ENCODE measurements at regions not wholly inside any gene's neighbourhood (a gene's known extent, or its start where the extent isn't known, plus 50 kb on each side); places are given as distances from the start of the nearest gene placed in this dataset.

GRCh38 chr3:127043041-127043641 lies 60.2 kb downstream of the PLXNA1 start:
- 70% methylated on average over 13 of the region's 17 CpGs for WGBS (ENCODE audit: missing lambda C conversion rate)
- no peak for FAIRE-seq
- ChIA-PET CTCF (no interaction called here), POLR2A (no interaction called here)
- TF ChIP-seq E2F6 (IDR thresholded peaks at IDR 0.05; ENCODE audit: borderline replicate concordance, low read depth) (no peak), ZSCAN20 (CRISPR knock-in tag; IDR thresholded peaks at IDR 0.05) (no peak), NR3C1 (IDR thresholded peaks at IDR 0.05) (no peak), CEBPB (IDR thresholded peaks at IDR 0.05) (no peak), CBX2 (IDR thresholded peaks at IDR 0.05; ENCODE audit: borderline replicate concordance, low read depth) (no peak), RCOR1 (IDR thresholded peaks at IDR 0.05; ENCODE audit: low read depth, low read length) (no peak), CTCF (IDR thresholded peaks at IDR 0.05) (no peak), HEYL (CRISPR knock-in tag; IDR thresholded peaks at IDR 0.05) (no peak), USF2 (IDR thresholded peaks at IDR 0.05) (no peak), SMC3 (IDR thresholded peaks at IDR 0.05) (no peak), EHF (CRISPR knock-in tag; IDR thresholded peaks at IDR 0.05) (no peak), ESRRA (IDR thresholded peaks at IDR 0.05; ENCODE audit: borderline replicate concordance, low read length) (no peak)
- TF ChIP-seq, protein P1, sequence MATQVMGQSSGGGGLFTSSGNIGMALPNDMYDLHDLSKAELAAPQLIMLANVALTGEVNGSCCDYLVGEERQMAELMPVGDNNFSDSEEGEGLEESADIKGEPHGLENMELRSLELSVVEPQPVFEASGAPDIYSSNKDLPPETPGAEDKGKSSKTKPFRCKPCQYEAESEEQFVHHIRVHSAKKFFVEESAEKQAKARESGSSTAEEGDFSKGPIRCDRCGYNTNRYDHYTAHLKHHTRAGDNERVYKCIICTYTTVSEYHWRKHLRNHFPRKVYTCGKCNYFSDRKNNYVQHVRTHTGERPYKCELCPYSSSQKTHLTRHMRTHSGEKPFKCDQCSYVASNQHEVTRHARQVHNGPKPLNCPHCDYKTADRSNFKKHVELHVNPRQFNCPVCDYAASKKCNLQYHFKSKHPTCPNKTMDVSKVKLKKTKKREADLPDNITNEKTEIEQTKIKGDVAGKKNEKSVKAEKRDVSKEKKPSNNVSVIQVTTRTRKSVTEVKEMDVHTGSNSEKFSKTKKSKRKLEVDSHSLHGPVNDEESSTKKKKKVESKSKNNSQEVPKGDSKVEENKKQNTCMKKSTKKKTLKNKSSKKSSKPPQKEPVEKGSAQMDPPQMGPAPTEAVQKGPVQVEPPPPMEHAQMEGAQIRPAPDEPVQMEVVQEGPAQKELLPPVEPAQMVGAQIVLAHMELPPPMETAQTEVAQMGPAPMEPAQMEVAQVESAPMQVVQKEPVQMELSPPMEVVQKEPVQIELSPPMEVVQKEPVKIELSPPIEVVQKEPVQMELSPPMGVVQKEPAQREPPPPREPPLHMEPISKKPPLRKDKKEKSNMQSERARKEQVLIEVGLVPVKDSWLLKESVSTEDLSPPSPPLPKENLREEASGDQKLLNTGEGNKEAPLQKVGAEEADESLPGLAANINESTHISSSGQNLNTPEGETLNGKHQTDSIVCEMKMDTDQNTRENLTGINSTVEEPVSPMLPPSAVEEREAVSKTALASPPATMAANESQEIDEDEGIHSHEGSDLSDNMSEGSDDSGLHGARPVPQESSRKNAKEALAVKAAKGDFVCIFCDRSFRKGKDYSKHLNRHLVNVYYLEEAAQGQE (IDR thresholded peaks at IDR 0.05): no peak
- H3K4me3 ChIP-seq: no peak overlapping the region
- no peak overlapping the region for H3K4me2 ChIP-seq
- no peak for DNase-seq (ENCODE audit: low read depth in 1 of 2, low spot score in 1 of 2)
- no peak for ATAC-seq
- no peaks in the 10 kb centered on the region for H3K9me3 ChIP-seq
- no peaks in the 10 kb centered on the region for H3K4me1 ChIP-seq
- no peak overlapping the region for H3K27ac ChIP-seq

DNA sequence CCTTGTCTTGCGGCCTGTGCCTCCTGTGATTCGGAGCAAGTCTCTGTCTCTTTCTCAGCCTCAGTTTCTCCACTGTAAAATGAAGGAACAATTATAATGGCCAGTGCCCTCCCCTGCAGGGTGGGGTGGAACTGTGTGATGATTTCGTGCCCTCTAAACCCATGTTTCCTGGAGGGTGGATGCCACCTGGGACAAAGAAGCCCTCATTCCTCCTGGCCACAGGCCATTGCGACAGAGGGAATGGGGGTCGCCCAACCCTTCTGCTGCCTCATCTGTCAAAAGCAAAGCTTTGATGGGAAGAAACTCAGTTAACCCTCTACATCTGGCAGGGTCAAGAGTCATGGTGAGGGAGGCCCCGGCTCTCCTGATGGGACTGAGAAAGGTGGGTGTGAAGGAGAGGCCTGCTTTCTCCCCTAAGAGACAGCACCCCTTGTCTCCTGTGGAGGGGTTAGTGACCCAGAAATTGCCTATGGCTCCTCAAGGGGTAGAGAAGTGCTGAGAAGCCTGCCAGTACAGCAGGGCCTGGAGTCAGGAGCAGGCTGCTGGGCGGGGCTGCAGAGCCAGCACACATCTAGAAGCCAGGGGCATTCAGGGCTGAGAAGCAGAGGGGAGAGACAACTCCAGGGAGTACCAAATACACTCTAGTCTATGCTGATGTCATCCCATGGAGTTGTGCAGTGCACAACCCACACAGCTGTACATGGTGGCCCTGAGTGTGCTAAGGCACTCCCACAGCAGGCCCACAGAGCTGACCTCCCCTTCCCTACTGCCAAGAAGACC lies 61.0 kb downstream of the PLXNA1 start:
- no peak overlapping the region for H3K4me3 ChIP-seq
- no peak for DNase-seq (ENCODE audit: low read depth in 1 of 2, low spot score in 1 of 2)
- ATAC-seq: no peak
- ChIA-PET POLR2A (no interaction called here), CTCF (no interaction called here)
- no peak overlapping the region for H3K27ac ChIP-seq
- 74% methylated on average over 5 of the region's 7 CpGs for WGBS (ENCODE audit: missing lambda C conversion rate)
- TF ChIP-seq RCOR1 (IDR thresholded peaks at IDR 0.05; ENCODE audit: low read depth, low read length) (no peak), ZC3H11A (IDR thresholded peaks at IDR 0.05) (no peak), BHLHE40 (IDR thresholded peaks at IDR 0.05; ENCODE audit: low read depth, low read length) (no peak), USF2 (IDR thresholded peaks at IDR 0.05) (no peak), MYC (IDR thresholded peaks at IDR 0.05; ENCODE audit: borderline replicate concordance, low read length) (no peak), CBX8 (IDR thresholded peaks at IDR 0.05) (no peak), ZNF302 (CRISPR knock-in tag; IDR thresholded peaks at IDR 0.05) (no peak), NPAS2 (CRISPR knock-in tag; IDR thresholded peaks at IDR 0.05; ENCODE audit: borderline replicate concordance) (no peak), POLR2AphosphoS2 (conservative IDR thresholded peaks at IDR 0.05; ENCODE audit: low read length) (no peak), KDM5A (IDR thresholded peaks at IDR 0.05) (no peak), ATOH8 (CRISPR knock-in tag; IDR thresholded peaks at IDR 0.05; ENCODE audit: low read depth) (no peak), CHD4 (IDR thresholded peaks at IDR 0.05; ENCODE audit: borderline replicate concordance) (no peak)
- H3K4me2 ChIP-seq: no peak overlapping the region
- H3K4me1 ChIP-seq: no peaks in the 10 kb centered on the region
- H3K9me3 ChIP-seq: no peaks in the 10 kb centered on the region
- FAIRE-seq: no peak

Measured in A549 (cell line).